COLO668 (cell line): ENCODE measurements at regions not wholly inside any gene's neighbourhood (a gene's known extent, or its start where the extent isn't known, plus 50 kb on each side); places are given as distances from the start of the nearest gene placed in this dataset.

Experiments
- DNase-seq: peaks from one replicate; lab custom pipeline; 2025; ENCODE audit not compliant: unreplicated experiment; lab: John Stamatoyannopoulos, UW

DNA sequence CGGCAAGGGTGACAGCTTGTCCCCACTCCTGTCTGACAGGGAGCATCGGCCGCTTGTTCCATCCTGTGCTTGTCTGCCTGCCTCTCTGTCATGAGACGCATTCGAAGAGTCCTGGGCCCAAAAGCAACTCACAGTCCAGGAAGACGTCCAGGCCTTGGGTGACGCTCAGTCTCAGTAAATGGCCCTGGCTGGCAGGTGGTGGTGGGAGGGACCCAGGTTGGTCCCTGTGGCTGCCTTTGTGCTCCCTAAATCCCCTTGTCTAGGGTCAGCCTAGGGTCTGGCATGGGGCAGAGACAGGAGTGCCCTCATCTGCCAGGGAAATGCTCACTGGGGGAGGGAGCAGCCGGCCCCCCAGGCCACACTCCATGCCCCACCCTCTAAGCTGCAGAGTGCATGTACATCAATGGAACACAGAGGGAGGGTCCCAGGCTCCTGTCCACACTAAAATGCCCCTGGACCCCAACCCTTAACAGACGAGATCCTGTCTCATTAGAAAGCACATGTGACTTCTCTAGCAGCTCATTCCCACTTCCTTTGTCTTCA lies 295.2 kb upstream of the ZNF32 start:
- DNase-seq, result no peak

DNA sequence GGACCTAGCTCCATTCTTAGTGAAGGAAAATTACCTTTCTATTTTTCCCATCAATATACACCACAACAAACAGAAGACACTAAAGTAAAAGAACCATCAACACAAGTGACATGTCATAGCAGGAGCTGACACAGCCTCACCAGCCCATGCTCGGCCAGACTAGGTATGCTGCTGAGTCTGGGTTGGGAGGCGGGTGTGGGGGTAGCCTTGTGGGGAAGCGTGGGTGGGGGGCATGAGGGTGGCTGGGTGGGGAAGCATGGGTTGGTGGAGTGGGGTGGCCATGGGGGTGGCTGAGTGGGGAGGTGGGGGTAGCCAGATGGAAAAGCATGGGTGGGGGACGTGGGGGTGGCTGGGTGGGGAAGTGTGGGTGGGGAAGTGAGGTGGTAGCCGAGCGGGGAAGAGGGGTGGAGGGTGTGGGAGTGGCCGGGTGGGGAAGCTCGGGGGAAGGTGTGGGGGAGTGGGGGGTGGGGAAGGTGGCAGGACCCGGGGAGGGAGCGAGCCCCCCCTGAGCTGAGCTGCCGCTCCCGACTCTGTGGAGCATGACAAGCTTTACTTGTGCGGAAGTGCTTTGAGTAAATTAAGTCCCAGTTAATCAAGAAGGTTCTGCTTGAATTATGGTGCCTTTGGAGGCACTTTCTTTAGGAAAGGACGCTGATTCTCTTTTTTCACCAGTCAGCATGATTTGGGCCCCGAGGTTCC lies 294.6 kb upstream of the ZNF32 start:
- DNase-seq, result no peak

DNA sequence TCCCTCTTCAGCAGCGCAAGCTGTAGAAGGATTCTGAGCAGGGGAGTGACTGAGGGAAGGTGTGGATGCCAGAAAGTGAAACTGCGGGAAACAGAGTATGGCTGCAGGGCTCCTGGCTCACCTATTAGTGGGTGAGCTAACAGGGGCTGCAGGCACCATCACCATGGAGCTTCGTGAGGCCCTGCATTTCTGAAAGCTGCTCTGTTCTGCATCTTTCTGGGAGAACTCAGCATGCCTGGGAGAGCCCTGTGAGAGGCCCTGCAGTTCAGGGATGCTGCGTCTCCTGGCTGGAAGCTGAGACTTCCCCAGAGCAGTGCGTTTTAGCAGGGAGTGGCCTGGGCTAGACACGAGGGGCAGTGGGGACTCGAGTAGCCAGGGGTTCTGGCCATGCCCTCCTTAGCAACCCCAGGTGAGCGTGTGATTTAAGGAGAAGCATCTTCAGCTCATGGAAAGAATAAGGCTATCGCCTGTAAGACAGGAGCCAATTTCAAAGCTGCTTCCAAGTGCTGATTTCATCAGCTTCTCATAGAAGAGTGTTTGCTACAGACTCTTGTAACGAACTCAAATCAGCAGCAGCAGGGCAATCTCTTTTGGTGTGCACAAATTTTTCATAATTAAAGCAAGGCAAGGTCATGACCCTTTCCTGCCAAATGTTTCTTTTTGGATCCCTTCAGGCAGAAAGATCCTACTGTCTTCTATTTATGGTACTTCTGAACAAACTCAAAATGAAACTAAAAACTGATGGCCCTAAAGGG lies 293.6 kb upstream of the ZNF32 start:
- no peak for DNase-seq

DNA sequence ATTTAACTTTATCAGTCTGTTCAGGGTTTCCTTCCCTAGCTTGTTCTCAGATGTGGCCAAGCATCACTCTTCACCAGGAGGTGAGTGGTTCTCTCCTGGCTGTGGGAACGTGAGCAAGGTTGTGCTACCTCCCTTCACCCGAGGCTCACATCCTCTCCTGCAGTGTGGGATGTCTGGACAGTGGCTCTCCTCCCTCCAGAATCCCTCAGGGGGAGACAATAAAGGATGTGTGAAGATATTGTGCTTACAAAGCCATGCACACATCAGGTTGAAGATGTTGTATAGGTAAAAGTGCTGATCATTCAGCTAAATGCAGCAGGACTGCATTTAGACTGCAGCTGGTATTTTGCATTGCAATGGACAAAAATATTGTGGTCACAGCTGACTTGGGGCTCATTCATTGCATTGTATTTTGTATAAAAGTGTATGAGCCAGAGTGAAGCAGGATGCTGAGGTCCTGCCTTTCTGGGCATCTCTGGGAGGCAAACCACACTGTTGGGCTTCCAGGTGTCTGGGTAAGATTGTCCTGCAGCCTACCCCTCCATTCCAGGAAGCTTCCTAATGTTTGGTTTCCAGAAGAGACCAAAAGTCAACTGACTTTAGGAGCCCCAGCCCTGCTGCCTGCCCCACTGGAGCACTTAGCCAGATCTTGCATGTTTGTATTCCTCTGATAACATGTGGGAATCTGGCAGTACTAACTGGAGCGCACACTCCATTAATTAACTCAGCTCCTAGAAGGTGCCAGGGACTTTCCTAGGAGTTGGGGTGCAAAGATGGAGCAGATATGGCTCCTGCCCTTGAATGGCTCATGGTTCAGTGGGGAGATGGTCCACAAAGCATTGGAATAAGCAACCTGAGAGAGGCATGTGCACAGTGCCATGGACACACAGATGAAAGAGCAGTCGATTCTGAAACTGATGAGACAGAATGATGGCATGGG lies 292.5 kb upstream of the ZNF32 start:
- no peak for DNase-seq

DNA sequence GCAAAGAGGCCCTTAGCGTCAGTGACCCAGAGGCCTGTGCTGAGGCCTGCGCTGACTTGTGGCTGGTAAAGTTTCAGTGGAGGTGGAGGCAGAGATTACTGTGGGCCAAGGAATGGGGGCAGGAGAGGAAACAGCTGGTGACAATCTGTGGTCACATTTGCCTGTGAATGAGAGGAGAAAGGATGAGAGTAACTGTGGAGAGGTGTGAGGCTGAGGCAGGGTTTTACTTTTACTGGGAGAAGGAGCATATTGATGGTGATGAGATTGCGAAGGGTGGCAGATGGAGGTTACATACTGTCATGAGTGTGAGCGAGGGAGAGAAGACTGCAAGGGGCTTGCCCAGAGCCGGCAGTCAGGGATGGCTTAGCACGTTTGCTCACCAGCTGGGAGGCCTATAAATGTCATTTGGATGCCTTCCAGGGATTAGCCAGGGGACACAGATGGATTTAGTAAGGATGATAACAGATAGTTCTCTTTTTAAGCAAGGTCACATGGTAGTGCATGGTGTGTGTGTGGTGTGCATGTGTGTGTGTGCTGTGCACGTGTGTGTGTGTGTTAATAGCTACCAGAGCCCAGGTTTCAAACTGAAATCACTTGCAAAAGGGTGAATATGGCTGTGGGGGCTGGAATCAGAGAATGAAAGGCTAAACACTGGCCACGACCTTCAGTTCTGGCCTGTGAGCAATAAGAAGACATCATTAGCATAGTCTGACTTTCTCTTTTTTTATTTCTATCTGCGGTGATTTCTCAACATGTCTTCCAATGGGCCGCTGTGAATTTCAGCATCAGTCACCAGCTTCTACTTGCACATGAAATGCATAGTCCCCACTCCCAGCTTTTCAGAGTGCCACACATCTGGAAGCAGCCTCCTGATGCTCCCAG lies 291.5 kb upstream of the ZNF32 start:
- DNase-seq, result no peak

DNA sequence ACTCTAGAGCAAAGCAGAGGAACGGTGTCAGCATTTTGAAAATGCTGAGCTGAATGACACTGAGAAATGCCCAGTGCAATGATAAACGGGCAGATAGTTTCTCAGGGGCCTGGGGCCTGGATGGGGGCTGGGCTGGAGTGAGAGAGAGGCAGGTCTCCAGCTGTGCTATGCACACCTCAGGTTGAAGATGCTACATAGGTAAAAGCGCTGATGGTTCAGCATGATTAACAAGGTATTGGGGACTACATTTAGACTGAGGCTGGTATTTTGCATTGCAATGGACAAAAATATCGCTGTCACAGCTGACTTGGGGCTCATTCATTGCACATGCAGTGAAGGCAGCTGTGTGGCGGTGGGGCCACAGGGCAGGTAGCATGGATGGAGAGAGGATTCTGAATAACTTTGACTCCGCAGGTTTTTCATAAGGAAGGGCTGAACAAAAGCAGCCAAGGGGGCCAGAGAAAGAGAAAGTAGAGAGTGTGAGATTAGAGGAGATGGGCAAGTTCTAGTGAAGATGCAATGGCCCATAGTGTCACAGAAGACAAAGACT lies 290.8 kb upstream of the ZNF32 start:
- DNase-seq, result no peak

DNA sequence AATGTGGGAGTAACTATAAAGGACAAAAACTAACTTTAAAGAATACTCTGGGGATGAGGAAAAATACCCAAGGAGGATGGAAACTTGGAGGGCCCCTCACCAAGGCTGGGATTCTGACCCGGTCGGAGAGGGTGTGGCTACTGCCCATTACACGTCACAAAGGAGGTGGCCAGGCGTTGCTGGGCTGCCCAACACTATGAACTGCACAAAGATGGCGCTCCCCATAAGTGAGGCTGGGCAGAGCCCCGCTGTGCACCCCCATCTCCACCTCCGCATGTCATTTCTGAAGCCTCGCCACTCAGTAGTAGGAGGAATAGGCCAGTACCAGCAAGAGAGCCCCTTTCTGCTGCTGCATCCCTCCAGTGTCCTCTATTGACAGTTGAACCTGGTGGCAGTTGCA lies 290.1 kb upstream of the ZNF32 start:
- no peak for DNase-seq

DNA sequence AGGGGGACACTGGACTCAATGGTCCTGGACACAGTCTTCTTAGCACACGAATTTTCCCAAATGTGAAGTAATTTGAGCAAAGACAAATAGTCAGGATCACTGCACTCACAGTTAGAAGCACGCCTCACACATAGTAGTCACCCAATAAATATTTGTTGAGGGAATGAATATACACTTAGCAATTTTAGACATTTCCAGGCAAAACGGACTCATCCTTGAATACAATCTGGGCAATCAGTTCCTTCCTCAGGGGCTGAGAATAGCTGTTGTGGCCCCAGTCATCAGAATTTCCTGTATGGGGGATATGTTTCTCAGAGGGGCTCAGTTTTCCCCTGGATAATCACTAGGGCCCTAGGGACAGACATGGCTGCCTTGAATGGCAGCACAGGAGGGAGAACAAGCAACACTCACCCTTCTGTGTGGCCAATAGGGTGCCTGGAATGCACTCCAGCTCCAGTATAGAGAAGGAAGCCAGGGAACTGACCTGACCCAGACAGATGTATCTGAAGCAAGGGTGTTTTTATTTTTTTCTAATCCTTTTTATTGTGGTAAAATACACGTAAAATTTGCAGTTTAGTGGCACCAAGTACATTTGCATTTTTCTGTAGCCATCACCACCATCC lies 282.7 kb upstream of the ZNF32 start:
- no peak for DNase-seq

DNA sequence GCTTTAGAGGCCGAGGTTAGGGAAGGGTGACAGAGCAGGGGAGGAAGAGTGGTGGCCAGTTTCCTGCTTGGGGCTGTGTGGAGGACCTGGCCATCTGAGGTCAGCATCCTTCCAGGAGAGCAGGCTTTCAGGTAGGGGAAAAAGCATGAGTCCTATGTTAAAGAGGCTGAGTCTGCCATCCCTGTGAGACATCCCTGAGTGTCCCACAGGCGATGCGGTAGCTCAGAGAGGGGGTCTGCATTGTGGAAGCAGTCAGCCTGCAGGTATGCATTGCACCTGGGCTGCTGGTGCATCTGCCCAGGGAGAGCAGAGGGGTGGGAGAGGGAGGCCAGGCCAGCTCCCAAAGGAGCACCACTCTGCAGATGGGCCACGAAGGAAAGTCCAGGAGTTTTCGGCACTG lies 282.1 kb upstream of the ZNF32 start:
- DNase-seq, result no peak

DNA sequence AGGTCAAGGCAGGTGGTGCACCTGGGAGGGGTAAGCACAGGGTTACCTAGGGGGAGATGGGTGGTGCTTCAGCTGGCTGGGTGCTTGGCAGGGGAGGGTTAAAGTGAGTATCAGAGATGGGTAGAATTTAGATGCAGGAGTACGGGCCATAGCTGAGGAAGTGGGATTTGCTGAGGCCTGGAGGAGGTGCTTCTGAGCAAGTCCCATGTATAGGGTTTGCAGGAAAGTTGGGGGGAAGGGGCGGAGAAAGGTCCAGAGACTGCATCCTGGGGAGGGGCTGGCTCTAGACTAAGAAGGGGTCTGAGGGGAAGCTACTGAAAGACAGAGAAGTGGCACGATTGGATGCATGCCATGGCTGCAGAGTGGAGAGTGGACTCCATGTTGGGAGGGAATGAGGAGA lies 281.6 kb upstream of the ZNF32 start:
- no peak for DNase-seq

DNA sequence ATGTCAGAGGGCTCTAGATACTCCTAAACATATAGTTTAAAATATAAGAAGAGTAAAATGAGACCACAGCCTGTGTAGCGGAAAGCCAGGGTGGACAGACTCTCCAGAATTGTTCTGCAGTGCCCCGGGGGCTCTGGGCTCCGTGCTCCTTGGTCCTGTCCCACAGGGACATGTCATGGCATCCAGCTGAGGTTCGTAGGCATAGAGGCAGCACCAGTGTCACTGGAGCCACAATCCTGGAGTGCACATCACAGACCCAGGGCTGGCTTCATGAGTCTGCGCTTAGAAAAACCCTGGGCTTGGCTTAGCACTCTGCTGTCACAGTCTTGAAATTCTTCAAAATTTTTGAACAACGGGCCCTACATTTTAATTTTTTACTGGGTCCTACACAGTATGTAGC lies 280.4 kb upstream of the ZNF32 start:
- DNase-seq, result no peak

DNA sequence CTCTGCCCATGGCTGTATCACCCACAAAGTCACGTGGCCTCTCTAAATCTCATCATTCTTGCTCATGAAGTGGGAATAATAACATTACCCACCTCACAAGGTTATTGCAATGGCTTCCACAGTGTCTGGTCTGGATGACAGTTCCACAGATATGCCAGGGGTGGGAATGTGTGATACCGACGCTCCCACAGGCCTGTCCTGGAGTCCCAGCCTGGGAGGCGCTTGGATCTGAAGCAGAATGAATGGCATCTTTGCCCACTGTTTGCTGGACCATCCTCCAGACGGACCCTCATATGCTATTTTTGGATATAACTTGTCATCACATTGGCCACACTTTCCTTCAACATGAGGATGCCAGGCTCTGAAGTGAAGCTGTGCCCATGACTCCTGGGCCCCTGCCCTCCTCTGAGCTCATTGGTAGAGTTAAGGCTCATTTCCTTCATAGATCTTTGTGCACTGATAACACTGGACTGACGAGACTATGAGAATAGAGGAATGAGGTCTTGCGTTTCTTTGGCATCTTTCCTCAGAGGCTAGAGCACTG lies 279.8 kb upstream of the ZNF32 start:
- DNase-seq, result no peak

DNA sequence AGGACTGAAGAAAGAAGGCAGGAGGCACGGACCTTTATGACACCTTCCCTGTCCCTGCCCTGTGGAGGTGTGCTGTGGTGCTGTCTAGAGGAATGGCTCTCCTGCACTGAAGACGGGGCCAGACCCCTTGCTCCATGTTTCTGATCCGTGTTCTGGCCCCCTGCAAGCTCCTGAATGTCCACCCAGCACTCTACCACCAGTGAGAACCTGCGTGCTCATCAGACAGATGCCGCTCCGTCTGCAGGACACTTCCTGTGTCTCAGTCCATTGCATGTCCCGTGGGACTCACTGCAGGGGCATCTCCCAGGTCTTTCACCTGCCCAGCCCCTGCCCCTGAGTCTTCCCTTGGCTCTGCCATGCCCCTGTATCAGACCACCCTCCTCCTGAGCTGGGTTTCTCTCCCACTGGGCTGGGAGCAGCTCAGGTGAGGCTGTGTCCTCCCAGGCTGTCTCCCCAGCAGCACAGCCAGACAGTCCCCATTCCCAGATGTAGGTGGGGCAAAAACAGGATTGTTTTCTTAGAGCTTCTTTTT lies 278.3 kb upstream of the ZNF32 start:
- no peak for DNase-seq

DNA sequence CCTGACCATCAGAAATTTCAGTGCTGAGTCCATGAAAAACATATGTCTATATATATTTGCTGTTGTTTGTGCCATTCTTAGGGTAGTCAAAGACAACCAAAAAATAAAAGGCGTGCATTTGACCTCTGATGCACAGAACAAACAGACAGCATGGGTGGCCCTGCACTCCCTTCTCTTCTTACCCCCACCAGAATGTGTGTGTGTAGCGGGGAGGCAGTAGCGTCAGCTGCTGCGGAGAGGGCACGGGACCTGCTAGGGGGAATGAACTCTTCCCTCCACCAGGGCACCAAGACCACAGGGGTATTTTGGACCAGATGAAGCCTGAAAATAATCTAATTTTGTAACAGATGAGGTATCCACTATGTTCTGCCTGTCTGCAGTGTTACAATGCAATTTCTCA lies 277.7 kb upstream of the ZNF32 start:
- no peak for DNase-seq

DNA sequence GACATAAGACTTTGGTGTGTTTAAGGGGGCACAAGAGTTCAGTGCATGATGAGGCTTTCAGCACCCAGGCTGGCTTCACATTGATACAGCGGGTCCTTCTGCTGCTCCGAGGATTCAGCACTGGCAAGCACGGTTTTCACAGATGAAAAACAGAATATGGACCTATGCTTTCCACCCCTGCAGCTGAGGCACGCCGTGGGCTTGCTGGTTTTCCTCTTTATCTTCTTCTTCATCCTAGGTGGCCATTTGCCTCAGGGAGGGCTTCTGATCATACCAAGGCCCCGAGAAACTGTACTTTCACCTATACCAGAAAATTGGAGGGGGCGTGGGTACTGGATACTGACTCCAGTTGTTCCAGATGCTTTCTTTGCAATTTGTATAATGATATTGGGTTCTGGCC lies 277.1 kb upstream of the ZNF32 start:
- DNase-seq, result no peak

DNA sequence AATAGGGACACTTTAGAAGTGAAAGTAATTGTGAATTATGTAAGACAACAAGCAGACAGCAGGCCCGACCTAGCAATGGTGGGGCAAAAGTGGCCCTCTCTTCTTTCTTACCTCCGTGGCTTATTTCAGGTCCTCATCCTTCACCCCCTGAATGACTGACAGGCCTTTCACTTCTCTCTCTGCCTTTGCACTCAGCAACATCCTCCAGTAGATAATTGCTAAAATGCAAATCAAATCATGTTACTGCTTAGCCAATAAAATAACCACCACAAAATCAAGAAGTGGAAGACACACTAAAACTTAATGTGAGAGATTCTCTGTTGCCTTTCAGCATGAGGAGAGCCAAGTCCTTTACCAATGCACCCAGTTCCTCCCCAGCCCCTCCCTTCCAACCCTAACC lies 274.6 kb upstream of the ZNF32 start:
- no peak for DNase-seq

DNA sequence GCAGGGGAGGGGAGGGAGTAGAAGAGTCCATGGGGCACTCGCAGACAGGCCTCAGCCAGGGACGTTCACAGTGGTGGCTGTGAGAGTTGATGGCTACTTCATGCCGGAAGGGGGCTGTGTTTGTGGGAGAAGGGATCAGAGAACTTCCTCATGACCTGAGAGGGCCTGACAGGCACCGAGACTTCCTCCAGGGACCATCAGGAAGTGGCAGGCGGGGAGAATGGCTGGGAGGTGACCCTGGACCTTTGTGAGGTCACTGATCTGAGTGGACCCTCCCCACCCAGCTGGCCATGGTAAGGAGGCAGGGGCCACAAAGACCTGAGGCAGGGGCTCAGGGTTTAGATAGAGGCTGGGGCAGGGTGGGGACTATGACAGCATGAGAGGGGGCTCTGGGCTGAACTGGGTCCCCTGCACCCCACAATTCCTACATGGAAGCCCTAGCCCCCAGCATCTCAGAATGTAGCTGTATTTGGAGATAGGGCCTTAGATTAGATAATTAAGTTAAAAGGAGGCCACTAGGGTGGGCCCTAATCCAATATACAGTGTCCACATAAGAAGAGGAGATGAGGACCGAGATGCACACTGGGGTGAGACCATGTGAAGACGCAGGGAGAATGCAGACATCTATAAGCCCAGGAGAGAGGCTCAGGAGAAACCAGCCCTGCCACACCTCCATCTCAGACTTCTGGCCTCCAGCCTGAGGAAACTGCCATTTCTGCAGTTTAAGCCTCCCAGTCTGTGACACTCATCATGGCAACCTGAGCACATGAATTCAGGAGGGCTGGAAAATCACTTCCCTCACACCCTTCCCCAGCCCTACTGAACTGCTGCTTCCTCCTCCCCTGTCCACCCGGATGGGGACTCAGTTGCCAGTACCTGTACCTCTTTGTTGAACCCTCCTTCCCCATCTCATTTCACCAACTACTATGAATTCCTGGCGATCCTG lies 273.9 kb upstream of the ZNF32 start:
- DNase-seq, result no peak

DNA sequence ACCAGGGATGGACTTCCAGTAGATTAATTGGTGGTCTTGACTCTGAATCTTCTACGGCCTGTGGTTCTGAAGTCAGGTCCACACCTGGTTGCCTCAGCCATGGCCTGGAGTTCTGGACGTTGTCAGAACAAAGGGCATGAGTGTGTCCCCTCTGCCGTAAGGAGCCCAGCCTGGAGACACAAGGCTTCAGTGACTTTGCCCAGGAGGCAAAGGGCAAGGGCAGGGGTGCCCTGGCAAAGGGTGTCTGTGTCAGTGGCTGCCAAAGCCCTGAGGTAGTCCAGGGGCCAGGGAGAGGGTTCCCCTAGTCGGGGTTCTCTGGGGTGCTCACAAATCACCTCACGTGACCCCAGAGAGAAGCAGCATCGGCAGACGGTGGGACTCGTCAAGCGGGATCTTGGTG lies 273.2 kb upstream of the ZNF32 start:
- DNase-seq, result no peak
